Bronchial epithelial cell (primary cell): ENCODE measurements at regions not wholly inside any gene's neighbourhood (a gene's known extent, or its start where the extent isn't known, plus 50 kb on each side); places are given as distances from the start of the nearest gene placed in this dataset.
A peak's percentile ranks its signal among the peaks of the same experiment; 100 is the strongest.
"Not testable (repeated sequence)": the region's sequence is repeated elsewhere in the genome, so short reads cannot be mapped to it uniquely, and the experiment has no call there.

Experiments
- DNase-seq: peaks from one replicate; pipeline ENCODE4 v3.0.0-alpha.2; 2010; ENCODE audit warnings: low read depth
- FAIRE-seq: peaks from 2 replicates; lab custom pipeline; 2011; peaks lifted over from hg19 to GRCh38; lab: Jason Lieb, UNC
- H3K27me3 ChIP-seq: 2 replicates; pipeline ENCODE4 v1.5.1; 2011; ENCODE audit warnings: low read length; ENCODE audit not compliant: control insufficient read depth, insufficient read depth
- H3K36me3 ChIP-seq: 2 replicates; pipeline ENCODE4 v1.5.1; 2011; ENCODE audit warnings: low read length; ENCODE audit not compliant: control insufficient read depth, insufficient read depth
- H3K4me3 ChIP-seq: 2 replicates; pipeline ENCODE4 v1.5.1; 2011; ENCODE audit warnings: mild to moderate bottlenecking, low read depth, low read length, control low read depth
- CTCF ChIP-seq: IDR thresholded peaks from 2 replicates; pipeline ENCODE4 v1.5.1; 2011; ENCODE audit warnings: mild to moderate bottlenecking, moderate library complexity, low read length, control low read depth, inconsistent platforms; ENCODE audit not compliant: insufficient read depth, severe bottlenecking

- DNase-seq = no peak
- H3K4me3 ChIP-seq = no peak overlapping the region
- no peak for TF ChIP-seq CTCF
- peaks cover 11% of the 10 kb centered on the region for H3K36me3 ChIP-seq
- no peaks in the 10 kb centered on the region for H3K27me3 ChIP-seq
- FAIRE-seq = no peak
These were observed 229.1 kb downstream of the RTP5 start for GRCh38 chr2:242098445-242099128.

- not testable (repeated sequence) for DNase-seq, H3K36me3 ChIP-seq, H3K4me3 ChIP-seq, H3K27me3 ChIP-seq
- FAIRE-seq = peak; percentile 93
These were observed 233.6 kb downstream of the RTP5 start for GRCh38 chr2:242103093-242103492.

GRCh38 chr2:242104202-242104956 is 234.8 kb downstream of the RTP5 start:
- not testable (repeated sequence) for H3K27me3 ChIP-seq, H3K4me3 ChIP-seq, H3K36me3 ChIP-seq, DNase-seq, FAIRE-seq

- not testable (repeated sequence) for FAIRE-seq
These were observed 237.5 kb downstream of the RTP5 start for GRCh38 chr2:242107065-242107464.

GRCh38 chr2:242108797-242109500 is 239.4 kb downstream of the RTP5 start:
- not testable (repeated sequence) for H3K36me3 ChIP-seq, H3K4me3 ChIP-seq, DNase-seq, H3K27me3 ChIP-seq, FAIRE-seq

More at GRCh38 chr2:242107065-242107464, 237.5 kb downstream of the RTP5 start:
- not testable (repeated sequence) for DNase-seq, H3K27me3 ChIP-seq, H3K36me3 ChIP-seq, H3K4me3 ChIP-seq

- FAIRE-seq, DNase-seq: not testable (repeated sequence)
These were observed 240.3 kb downstream of the RTP5 start for GRCh38 chr2:242109819-242110218.

GRCh38 chr2:242111954-242112353 is 242.4 kb downstream of the RTP5 start:
- not testable (repeated sequence) for H3K4me3 ChIP-seq, H3K27me3 ChIP-seq, DNase-seq, H3K36me3 ChIP-seq, FAIRE-seq

More at GRCh38 chr2:242109819-242110218, 240.3 kb downstream of the RTP5 start:
- not testable (repeated sequence) for H3K4me3 ChIP-seq, H3K27me3 ChIP-seq, H3K36me3 ChIP-seq

- not testable (repeated sequence) for H3K4me3 ChIP-seq, FAIRE-seq, DNase-seq, H3K36me3 ChIP-seq, H3K27me3 ChIP-seq
These were observed 244.0 kb downstream of the RTP5 start for GRCh38 chr2:242113492-242113891.

GRCh38 chr2:242116676-242117075 is 247.1 kb downstream of the RTP5 start:
- not testable (repeated sequence) for H3K27me3 ChIP-seq, DNase-seq, FAIRE-seq, H3K4me3 ChIP-seq, H3K36me3 ChIP-seq

- H3K27me3 ChIP-seq, H3K36me3 ChIP-seq, FAIRE-seq, DNase-seq, H3K4me3 ChIP-seq: not testable (repeated sequence)
These were observed 247.8 kb downstream of the RTP5 start for GRCh38 chr2:242117305-242117704.

GRCh38 chr2:242119682-242120081 is 250.2 kb downstream of the RTP5 start:
- H3K27me3 ChIP-seq, H3K36me3 ChIP-seq, DNase-seq, FAIRE-seq, H3K4me3 ChIP-seq: not testable (repeated sequence)

GRCh38 chr2:242130682-242131081 is 261.2 kb downstream of the RTP5 start:
- not testable (repeated sequence) for H3K4me3 ChIP-seq, H3K27me3 ChIP-seq, H3K36me3 ChIP-seq, DNase-seq, FAIRE-seq

GRCh38 chr2:242159921-242160320 is 290.4 kb downstream of the RTP5 start:
- H3K27me3 ChIP-seq, DNase-seq, H3K36me3 ChIP-seq, FAIRE-seq, H3K4me3 ChIP-seq: not testable (repeated sequence)
